Vagina (tissue), 2 donors: ENCODE measurements at regions not wholly inside any gene's neighbourhood (a gene's known extent, or its start where the extent isn't known, plus 50 kb on each side); places are given as distances from the start of the nearest gene placed in this dataset.

Experiments
- POLR2A ChIP-seq, 2 donors: fragments of 450-650 bp; IDR thresholded peaks; one replicate each; pipeline ENCODE4 v1.6.1; 2017; ENCODE audit warnings: antibody characterized with exemption in 2 of 2, mild to moderate bottlenecking in 2 of 2, moderate library complexity in 2 of 2
- POLR2AphosphoS5 ChIP-seq, 2 donors: sonication (generic); formaldehyde crosslinking; IDR thresholded peaks; one replicate each; pipeline ENCODE4 v1.9.0; 2017; ENCODE audit warnings: antibody characterized with exemption in 2 of 2, mild to moderate bottlenecking in 2 of 2, low read depth in 1 of 2; ENCODE audit not compliant: insufficient read depth in 1 of 2
- TF ChIP-seq, protein P1 (sequence below), 3 experiments: fragments of 450-650 bp in 2 of 3; fragments of 200-600 bp in 1 of 3; sonication (generic) in 1 of 3; IDR thresholded peaks; one replicate each; pipeline ENCODE4 v1.5.1; 2017 to 2019; ENCODE audit warnings: antibody characterized with exemption in 3 of 3, mild to moderate bottlenecking in 2 of 3, moderate library complexity in 2 of 3

DNA sequence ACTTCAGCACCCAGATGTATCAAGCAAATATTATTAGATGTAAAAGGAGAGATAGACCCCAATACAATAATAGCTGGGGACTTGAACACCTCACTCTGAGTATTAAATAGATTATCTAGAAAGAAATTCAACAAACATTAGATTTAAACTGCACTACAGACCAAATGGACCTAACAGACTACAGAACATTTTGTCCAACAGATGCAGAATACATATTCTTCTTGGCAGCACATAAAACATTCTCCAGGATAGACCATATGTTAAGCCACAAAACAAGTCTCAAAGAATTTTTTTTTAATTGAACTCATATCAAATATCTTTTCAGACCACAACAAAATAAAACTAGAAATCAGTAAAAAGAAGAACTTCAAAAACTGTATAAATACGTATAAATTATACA lies 130.4 kb downstream of the MTERF1 start:
- TF ChIP-seq POLR2AphosphoS5 (IDR thresholded peaks at IDR 0.05; ENCODE audit: insufficient read depth in 1 of 2, low read depth in 1 of 2) (no peak), POLR2A (IDR thresholded peaks at IDR 0.05) (no peak)
- TF ChIP-seq, protein P1, sequence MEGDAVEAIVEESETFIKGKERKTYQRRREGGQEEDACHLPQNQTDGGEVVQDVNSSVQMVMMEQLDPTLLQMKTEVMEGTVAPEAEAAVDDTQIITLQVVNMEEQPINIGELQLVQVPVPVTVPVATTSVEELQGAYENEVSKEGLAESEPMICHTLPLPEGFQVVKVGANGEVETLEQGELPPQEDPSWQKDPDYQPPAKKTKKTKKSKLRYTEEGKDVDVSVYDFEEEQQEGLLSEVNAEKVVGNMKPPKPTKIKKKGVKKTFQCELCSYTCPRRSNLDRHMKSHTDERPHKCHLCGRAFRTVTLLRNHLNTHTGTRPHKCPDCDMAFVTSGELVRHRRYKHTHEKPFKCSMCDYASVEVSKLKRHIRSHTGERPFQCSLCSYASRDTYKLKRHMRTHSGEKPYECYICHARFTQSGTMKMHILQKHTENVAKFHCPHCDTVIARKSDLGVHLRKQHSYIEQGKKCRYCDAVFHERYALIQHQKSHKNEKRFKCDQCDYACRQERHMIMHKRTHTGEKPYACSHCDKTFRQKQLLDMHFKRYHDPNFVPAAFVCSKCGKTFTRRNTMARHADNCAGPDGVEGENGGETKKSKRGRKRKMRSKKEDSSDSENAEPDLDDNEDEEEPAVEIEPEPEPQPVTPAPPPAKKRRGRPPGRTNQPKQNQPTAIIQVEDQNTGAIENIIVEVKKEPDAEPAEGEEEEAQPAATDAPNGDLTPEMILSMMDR (IDR thresholded peaks at IDR 0.05) = no peak
